Neuronal stem cell (in vitro differentiated cells): ENCODE measurements at regions not wholly inside any gene's neighbourhood (a gene's known extent, or its start where the extent isn't known, plus 50 kb on each side); places are given as distances from the start of the nearest gene placed in this dataset.

Experiments used
- DNase-seq: peaks from one replicate; pipeline ENCODE4 v3.0.0-alpha.2; 2013; ENCODE audit warnings: low spot score
- H2AFZ ChIP-seq: one replicate; pipeline ENCODE4 v1.6.1; 2013; ENCODE audit warnings: mild to moderate bottlenecking, low read length, inconsistent platforms
- H2AK5ac ChIP-seq: 2 replicates; pipeline ENCODE4 v1.6.1; 2013; ENCODE audit warnings: low read depth, mild to moderate bottlenecking, inconsistent platforms, low read length, moderate library complexity, mixed read lengths
- H2BK120ac ChIP-seq: 2 replicates; pipeline ENCODE4 v1.6.1; 2013; ENCODE audit warnings: low read depth, mild to moderate bottlenecking, inconsistent platforms, low read length, moderate library complexity, mixed read lengths
- H2BK12ac ChIP-seq: one replicate; pipeline ENCODE4 v1.6.1; 2013; ENCODE audit warnings: low read length, inconsistent platforms
- H2BK15ac ChIP-seq: 2 replicates; pipeline ENCODE4 v1.6.1; 2013; ENCODE audit warnings: mild to moderate bottlenecking, low read length, inconsistent platforms, mixed read lengths
- H2BK5ac ChIP-seq: one replicate; pipeline ENCODE4 v1.6.1; 2013; ENCODE audit warnings: inconsistent platforms, mild to moderate bottlenecking, low read length, moderate library complexity
- H3K14ac ChIP-seq: one replicate; pipeline ENCODE4 v1.6.1; 2013; ENCODE audit warnings: low read length, inconsistent platforms
- H3K18ac ChIP-seq: 2 replicates; pipeline ENCODE4 v1.6.1; 2013; ENCODE audit warnings: low read length, inconsistent platforms
- H3K23ac ChIP-seq: 2 replicates; pipeline ENCODE4 v1.6.1; 2013; ENCODE audit warnings: low read depth, mild to moderate bottlenecking, mixed read lengths, low read length, inconsistent platforms; ENCODE audit not compliant: poor library complexity
- H3K27ac ChIP-seq: replicated peaks from 3 replicates; pipeline ENCODE4 v1.5.1; 2013; ENCODE audit warnings: low read length, inconsistent platforms
- H3K27me3 ChIP-seq, 3 experiments: 2 replicates each; pipeline ENCODE4 v1.6.1; 2013; ENCODE audit warnings: low read length in 3 of 3, mild to moderate bottlenecking in 2 of 3, inconsistent platforms in 1 of 3, low read depth in 1 of 3, mixed read lengths in 1 of 3, moderate library complexity in 1 of 3; ENCODE audit not compliant: control insufficient read depth in 3 of 3, insufficient read depth in 3 of 3
- H3K36me3 ChIP-seq, 2 donors: replicated peaks in 1 of 2; 2 replicates each; pipeline ENCODE4 v1.6.1; 2013; ENCODE audit warnings: low read length in 2 of 2; ENCODE audit not compliant: control insufficient read depth in 2 of 2, insufficient read depth in 2 of 2
- H3K4ac ChIP-seq: 2 replicates; pipeline ENCODE4 v1.6.1; 2013; ENCODE audit warnings: inconsistent platforms, mild to moderate bottlenecking, low read length, moderate library complexity
- H3K4me1 ChIP-seq, 2 donors: 1 replicate in 1 of 2; 2 replicates in 1 of 2; pipeline ENCODE4 v1.6.1; 2013; ENCODE audit warnings: low read length in 2 of 2, low read depth in 1 of 2; ENCODE audit not compliant: control insufficient read depth in 2 of 2, insufficient read depth in 1 of 2
- H3K4me2 ChIP-seq: one replicate; pipeline ENCODE4 v1.6.1; 2013; ENCODE audit warnings: mild to moderate bottlenecking, low read length, inconsistent platforms; ENCODE audit not compliant: insufficient read depth, poor library complexity, severe bottlenecking
- H3K4me3 ChIP-seq, 2 donors: 2 replicates each; pipeline ENCODE4 v1.5.1; 2013; ENCODE audit warnings: low read length in 2 of 2, mild to moderate bottlenecking in 2 of 2, inconsistent platforms in 1 of 2, moderate library complexity in 1 of 2
- H3K79me1 ChIP-seq: one replicate; pipeline ENCODE4 v1.6.1; 2013; ENCODE audit warnings: low read depth, mild to moderate bottlenecking, inconsistent platforms, low read length, moderate library complexity
- H3K9ac ChIP-seq: one replicate; pipeline ENCODE4 v1.6.1; 2013; ENCODE audit warnings: mild to moderate bottlenecking, low read depth, low read length, inconsistent platforms; ENCODE audit not compliant: poor library complexity
- H3K9me3 ChIP-seq, 2 donors: replicated peaks in 1 of 2; 2 replicates each; pipeline versions ENCODE3 to v1.6.1; 2013; ENCODE audit warnings: low read length in 2 of 2, mild to moderate bottlenecking in 2 of 2, inconsistent platforms in 1 of 2, low read depth in 1 of 2, mixed read lengths in 1 of 2, moderate library complexity in 1 of 2; ENCODE audit not compliant: control insufficient read depth in 2 of 2, insufficient read depth in 1 of 2
- H4K8ac ChIP-seq: one replicate; pipeline ENCODE4 v1.6.1; 2013; ENCODE audit warnings: low read depth, mild to moderate bottlenecking, inconsistent platforms, low read length, moderate library complexity
- H4K91ac ChIP-seq: one replicate; pipeline ENCODE4 v1.6.1; 2013; ENCODE audit warnings: low read length, low read depth, mild to moderate bottlenecking, inconsistent platforms; ENCODE audit not compliant: poor library complexity
- WGBS, 2 donors: extraction: QIAGEN DNeasy Blood & Tissue Kit; methylation state at CpG; one replicate each; pipeline ENCODE4 v1.1.7; 2013; ENCODE audit warnings: missing lambda C conversion rate in 2 of 2, mixed read lengths in 1 of 2; ENCODE audit not compliant: insufficient read length in 2 of 2, insufficient replicate concordance in 1 of 2; ENCODE audit errors: extremely low coverage in 2 of 2; 5-methylcytosine and 5-hydroxymethylcytosine counted together

DNA sequence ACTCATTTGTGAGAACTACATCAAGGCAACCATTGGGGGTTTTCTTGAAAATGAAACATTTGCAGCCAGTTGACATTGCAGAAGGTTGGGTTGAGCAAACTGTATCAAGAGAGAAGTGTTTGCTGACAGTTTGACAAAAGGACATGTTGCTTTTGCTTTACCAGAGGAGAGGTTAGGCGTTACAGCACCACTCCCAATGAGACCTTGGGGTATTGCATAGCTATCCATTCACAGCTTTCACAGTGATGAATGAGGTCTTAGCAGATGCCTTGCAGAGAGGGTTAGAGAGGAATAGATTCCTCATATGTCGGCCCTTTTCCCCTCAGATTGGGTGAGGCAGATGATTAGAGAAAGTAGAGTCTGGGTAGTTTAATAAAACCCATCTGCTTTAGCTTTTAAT is 988.9 kb upstream of the FLRT2 start:
- Histone ChIP-seq H3K9me3 (no peaks in the 10 kb centered on the region), H2BK12ac (no peak overlapping the region), H3K4me1 (peaks cover 2 to 10% of the 10 kb centered on the region in 2 donors), H3K14ac (no peak overlapping the region), H3K27ac (no peak overlapping the region), H3K79me1 (no peaks in the 10 kb centered on the region), H2BK15ac (no peak overlapping the region), H3K36me3 (no peaks in the 10 kb centered on the region), H3K23ac (no peak overlapping the region), H2AFZ (no peak overlapping the region), H2BK5ac (no peak overlapping the region), H2AK5ac (no peak overlapping the region), H3K4me3 (no peak overlapping the region), H3K18ac (no peak overlapping the region), H3K4ac (no peak overlapping the region), H4K91ac (no peak overlapping the region), H4K8ac (no peak overlapping the region), H2BK120ac (no peak overlapping the region), H3K27me3 (no peaks in the 10 kb centered on the region), H3K9ac (no peak overlapping the region), H3K4me2 (no peak overlapping the region)
- DNase-seq: no peak
- no CpG with 5 or more reads among the region's 2 CpGs for WGBS, 2 donors

DNA sequence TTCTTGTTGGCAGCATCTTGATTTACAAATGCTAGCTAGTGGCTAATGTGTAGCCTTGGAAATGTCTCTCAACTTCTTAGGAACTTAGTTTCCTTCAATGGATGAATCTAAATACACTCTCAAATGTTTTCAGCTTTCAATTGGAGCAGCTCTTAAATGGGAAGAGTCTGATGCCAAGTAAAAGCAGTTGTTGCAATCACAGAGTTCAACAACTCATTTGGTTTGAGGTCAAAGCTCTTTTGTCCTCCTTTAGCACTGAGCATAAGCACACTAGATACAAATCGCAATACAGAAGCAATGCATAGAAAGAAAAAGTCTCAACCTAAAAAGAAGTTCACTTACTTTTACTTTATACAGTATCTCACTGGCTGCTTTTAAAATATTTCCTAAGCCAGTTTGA is 986.1 kb upstream of the FLRT2 start:
- no peak for DNase-seq

DNA sequence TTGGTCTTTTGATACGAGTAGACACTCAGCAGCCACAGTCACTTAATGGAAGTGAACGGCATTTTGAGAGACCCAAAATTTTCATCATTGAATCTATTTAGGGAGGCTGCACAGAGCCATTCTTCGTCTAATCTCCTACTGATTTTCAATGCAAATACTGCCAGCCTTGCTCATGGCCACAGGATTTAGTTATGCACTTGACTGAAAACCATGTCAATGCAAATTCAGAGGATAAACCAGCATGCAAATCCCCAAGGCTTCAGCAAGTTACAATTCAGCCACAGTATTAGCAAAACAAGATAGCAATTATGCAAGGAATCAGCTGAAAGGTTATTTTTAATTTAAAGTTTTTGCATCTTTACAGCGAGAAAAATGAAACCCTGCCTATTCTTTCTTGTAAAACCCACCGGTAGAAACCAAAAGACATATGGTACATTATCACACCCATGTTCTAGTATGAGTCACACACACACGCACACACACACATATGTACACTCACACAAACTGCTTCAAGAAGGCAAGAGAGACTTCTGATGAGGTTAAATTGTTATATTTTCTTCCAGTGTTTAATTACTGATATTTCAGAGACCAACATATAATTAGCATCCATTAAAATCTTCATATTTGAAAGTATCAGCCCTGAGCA is 985.3 kb upstream of the FLRT2 start:
- Histone ChIP-seq H3K18ac (no peak overlapping the region), H3K9ac (no peak overlapping the region), H3K4me3 (no peak overlapping the region), H3K36me3 (no peaks in the 10 kb centered on the region), H3K23ac (no peak overlapping the region), H3K79me1 (no peaks in the 10 kb centered on the region), H2BK5ac (no peak overlapping the region), H3K9me3 (no peaks in the 10 kb centered on the region), H3K27ac (no peak overlapping the region), H4K8ac (no peak overlapping the region), H3K4ac (no peak overlapping the region), H2BK15ac (no peak overlapping the region), H3K4me2 (no peak overlapping the region), H3K14ac (no peak overlapping the region), H3K4me1 (peaks cover 2 to 10% of the 10 kb centered on the region in 2 donors), H2BK12ac (no peak overlapping the region), H2AK5ac (no peak overlapping the region), H2AFZ (no peak overlapping the region), H3K27me3 (no peaks in the 10 kb centered on the region), H4K91ac (no peak overlapping the region), H2BK120ac (no peak overlapping the region)
- no peak for DNase-seq
- WGBS, 2 donors: no CpG with 5 or more reads among the region's 6 CpGs

More for the DNA sequence above, 986.1 kb upstream of the FLRT2 start:
- H3K36me3 ChIP-seq: no peaks in the 10 kb centered on the region
- no peak overlapping the region for H2AK5ac ChIP-seq
- H3K4me3 ChIP-seq: no peak overlapping the region
- WGBS, 2 donors: no CpG with 5 or more reads among the region's 1 CpG
- no peak overlapping the region for H3K18ac ChIP-seq
- no peak overlapping the region for H4K8ac ChIP-seq
- no peaks in the 10 kb centered on the region for H3K9me3 ChIP-seq
- no peak overlapping the region for H3K27ac ChIP-seq
- H3K79me1 ChIP-seq: no peaks in the 10 kb centered on the region
- H2BK12ac ChIP-seq: no peak overlapping the region
- H4K91ac ChIP-seq: no peak overlapping the region
- H2BK120ac ChIP-seq: no peak overlapping the region
- peaks cover 2 to 10% of the 10 kb centered on the region in 2 donors for H3K4me1 ChIP-seq
- no peak overlapping the region for H3K4ac ChIP-seq
- H3K14ac ChIP-seq: no peak overlapping the region
- no peak overlapping the region for H2AFZ ChIP-seq
- H3K9ac ChIP-seq: no peak overlapping the region
- H3K27me3 ChIP-seq: no peaks in the 10 kb centered on the region
- H2BK5ac ChIP-seq: no peak overlapping the region
- no peak overlapping the region for H3K23ac ChIP-seq
- no peak overlapping the region for H3K4me2 ChIP-seq
- no peak overlapping the region for H2BK15ac ChIP-seq

DNA sequence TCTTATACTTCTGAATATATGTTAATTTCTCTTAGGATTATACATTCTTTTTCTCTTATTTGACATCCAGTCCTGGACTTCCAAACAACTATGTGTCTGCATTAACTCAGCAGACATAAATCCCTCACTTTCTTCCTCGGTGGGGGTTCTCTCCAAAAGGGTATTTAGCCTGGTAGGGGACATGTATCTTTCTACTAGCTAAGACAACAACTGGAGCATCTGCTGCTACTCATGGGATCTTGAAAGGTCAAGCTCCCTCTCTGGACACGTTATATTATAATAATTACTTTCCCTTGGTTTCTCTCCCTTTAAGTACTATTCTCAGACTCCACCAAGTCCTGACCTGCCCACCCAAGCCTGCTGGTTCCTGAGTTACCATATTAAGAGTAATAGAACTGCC is 983.7 kb upstream of the FLRT2 start:
- Histone ChIP-seq H3K9ac (no peak overlapping the region), H2BK15ac (no peak overlapping the region), H3K9me3 (no peaks in the 10 kb centered on the region), H3K4me3 (no peak overlapping the region), H3K18ac (no peak overlapping the region), H3K23ac (no peak overlapping the region), H4K91ac (no peak overlapping the region), H3K4ac (no peak overlapping the region), H2AK5ac (no peak overlapping the region), H2BK5ac (no peak overlapping the region), H3K27me3 (no peaks in the 10 kb centered on the region), H3K79me1 (no peaks in the 10 kb centered on the region), H3K27ac (no peak overlapping the region), H4K8ac (no peak overlapping the region), H3K4me1 (peaks cover 0 to 10% of the 10 kb centered on the region in 2 donors), H2BK120ac (no peak overlapping the region), H3K4me2 (no peak overlapping the region), H2AFZ (no peak overlapping the region), H3K36me3 (no peaks in the 10 kb centered on the region), H2BK12ac (no peak overlapping the region), H3K14ac (no peak overlapping the region)
- WGBS, 2 donors: no CpG with 5 or more reads among the region's 2 CpGs
- no peak for DNase-seq
